Calu3 (cell line): ENCODE measurements at regions not wholly inside any gene's neighbourhood (a gene's known extent, or its start where the extent isn't known, plus 50 kb on each side); places are given as distances from the start of the nearest gene placed in this dataset.

Experiments
- BruUV-seq: library from RNA; stranded (reverse); fragments of 400-500 nt; replicated peaks from 2 replicates; lab custom pipeline; 2021; lab: Mats Ljungman, UMichigan
- CTCF ChIA-PET: fragments of 300-600 bp; sonication (Branson Sonifier 250); formaldehyde crosslinking; loops from one replicate; lab custom pipeline; 2022; ENCODE audit warnings: antibody characterized with exemption; lab: Charles Lee
- DNase-seq: peaks from one replicate; pipeline ENCODE4 v3.0.0; 2022
- H3K27ac Mint-ChIP-seq: one replicate; pipeline ENCODE4 v1.8.0; 2022; ENCODE audit warnings: mixed read lengths; ENCODE audit not compliant: unreplicated experiment
- H3K27me3 Mint-ChIP-seq: one replicate; pipeline ENCODE4 v1.8.0; 2022; ENCODE audit warnings: mixed read lengths; ENCODE audit not compliant: unreplicated experiment
- H3K36me3 Mint-ChIP-seq: one replicate; pipeline ENCODE4 v1.8.0; 2022; ENCODE audit warnings: mild to moderate bottlenecking, moderate library complexity, mixed read lengths; ENCODE audit not compliant: insufficient read depth, unreplicated experiment
- H3K4me1 Mint-ChIP-seq: one replicate; pipeline ENCODE4 v1.8.0; 2022; ENCODE audit warnings: mild to moderate bottlenecking, low read depth, mixed read lengths; ENCODE audit not compliant: unreplicated experiment
- H3K4me3 Mint-ChIP-seq: one replicate; pipeline ENCODE4 v1.8.0; 2022; ENCODE audit warnings: mild to moderate bottlenecking, low read depth, moderate library complexity, mixed read lengths; ENCODE audit not compliant: unreplicated experiment
- H3K9me3 Mint-ChIP-seq: one replicate; pipeline ENCODE4 v1.8.0; 2022; ENCODE audit warnings: low read depth, mixed read lengths; ENCODE audit not compliant: unreplicated experiment
- intact Hi-C: fragments of 100-400 bp; cut with micrococcal nuclease; formaldehyde crosslinking; loops from one replicate; pipeline ENCODE4 v1.10.0; 2022; ENCODE audit not compliant: unreplicated experiment
- TF ChIP-seq, protein P1 (sequence below): fragments of 200-600 bp; IDR thresholded peaks from one replicate; pipeline ENCODE4 v1.8.0; 2022; ENCODE audit warnings: antibody characterized with exemption; ENCODE audit not compliant: unreplicated experiment

- Mint-ChIP-seq H3K27ac (no peak overlapping the region), H3K27me3 (no peaks in the 10 kb centered on the region), H3K36me3 (no peaks in the 10 kb centered on the region), H3K4me3 (no peak overlapping the region), H3K4me1 (no peaks in the 10 kb centered on the region), H3K9me3 (no peaks in the 10 kb centered on the region)
- CTCF ChIA-PET = interaction anchor here (1.6 kb wide), 1 partner anchor 12 kb away, joined by 5 read pairs; no protein-coding TSS in a partner anchor
- no peak for DNase-seq
- TF ChIP-seq, protein P1, sequence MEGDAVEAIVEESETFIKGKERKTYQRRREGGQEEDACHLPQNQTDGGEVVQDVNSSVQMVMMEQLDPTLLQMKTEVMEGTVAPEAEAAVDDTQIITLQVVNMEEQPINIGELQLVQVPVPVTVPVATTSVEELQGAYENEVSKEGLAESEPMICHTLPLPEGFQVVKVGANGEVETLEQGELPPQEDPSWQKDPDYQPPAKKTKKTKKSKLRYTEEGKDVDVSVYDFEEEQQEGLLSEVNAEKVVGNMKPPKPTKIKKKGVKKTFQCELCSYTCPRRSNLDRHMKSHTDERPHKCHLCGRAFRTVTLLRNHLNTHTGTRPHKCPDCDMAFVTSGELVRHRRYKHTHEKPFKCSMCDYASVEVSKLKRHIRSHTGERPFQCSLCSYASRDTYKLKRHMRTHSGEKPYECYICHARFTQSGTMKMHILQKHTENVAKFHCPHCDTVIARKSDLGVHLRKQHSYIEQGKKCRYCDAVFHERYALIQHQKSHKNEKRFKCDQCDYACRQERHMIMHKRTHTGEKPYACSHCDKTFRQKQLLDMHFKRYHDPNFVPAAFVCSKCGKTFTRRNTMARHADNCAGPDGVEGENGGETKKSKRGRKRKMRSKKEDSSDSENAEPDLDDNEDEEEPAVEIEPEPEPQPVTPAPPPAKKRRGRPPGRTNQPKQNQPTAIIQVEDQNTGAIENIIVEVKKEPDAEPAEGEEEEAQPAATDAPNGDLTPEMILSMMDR = no peak
- no TSS peak for BruUV-seq
- intact Hi-C loops = no loop called here
Measured at GRCh38 chr14:76974365-76974764, 54.1 kb downstream of the IRF2BPL start.

- Mint-ChIP-seq H3K27me3 (no peaks in the 10 kb centered on the region), H3K4me3 (no peak overlapping the region), H3K4me1 (no peaks in the 10 kb centered on the region), H3K36me3 (no peaks in the 10 kb centered on the region), H3K9me3 (no peaks in the 10 kb centered on the region), H3K27ac (no peak overlapping the region)
- TF ChIP-seq, protein P1 = no peak
- BruUV-seq = no TSS peak
- CTCF ChIA-PET = no interaction called here
- no peak for DNase-seq
- intact Hi-C loops = no loop called here
Measured at GRCh38 chr14:76971549-76971948, 57.0 kb downstream of the IRF2BPL start.

DNA sequence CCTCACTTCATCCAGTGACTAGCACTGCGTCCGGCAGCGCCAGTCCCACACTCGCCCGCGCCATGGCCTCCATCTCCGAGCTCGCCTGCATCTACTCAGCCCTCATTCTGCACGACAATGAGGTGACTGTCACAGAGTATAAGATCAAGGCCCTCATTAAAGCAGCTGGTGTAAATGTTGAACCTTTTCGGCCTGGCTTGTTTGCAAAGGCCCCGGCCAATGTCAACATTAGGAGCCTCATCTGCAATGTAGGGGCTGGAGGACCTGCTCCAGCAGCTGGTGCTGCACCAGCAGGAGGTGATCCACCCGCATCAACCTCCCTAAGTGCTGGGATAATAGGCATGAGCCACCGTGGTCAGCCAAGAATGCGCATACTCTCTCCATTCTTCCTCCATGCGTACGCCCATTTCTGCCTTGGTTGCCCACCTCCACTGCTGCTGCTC lies 59.9 kb downstream of the IRF2BPL start:
- Mint-ChIP-seq H3K9me3 (no peaks in the 10 kb centered on the region), H3K36me3 (peaks cover 4% of the 10 kb centered on the region), H3K4me1 (peaks cover 17% of the 10 kb centered on the region), H3K4me3 (no peak overlapping the region), H3K27ac (no peak overlapping the region), H3K27me3 (no peaks in the 10 kb centered on the region)
- DNase-seq = no peak
- intact Hi-C loops = no loop called here
- BruUV-seq = no TSS peak
- TF ChIP-seq, protein P1 = no peak
- CTCF ChIA-PET = interaction anchor here (0.6 to 1.4 kb wide), 2 partner anchors 23 to 71 kb away, joined by 3 to 5 read pairs; no protein-coding TSS in a partner anchor

- DNase-seq = no peak
- no TSS peak for BruUV-seq
- Mint-ChIP-seq H3K4me1 (peaks cover 25% of the 10 kb centered on the region), H3K27me3 (no peaks in the 10 kb centered on the region), H3K36me3 (peaks cover 4% of the 10 kb centered on the region), H3K27ac (no peak overlapping the region), H3K9me3 (no peaks in the 10 kb centered on the region), H3K4me3 (no peak overlapping the region)
- intact Hi-C loops = no loop called here
- TF ChIP-seq, protein P1 = no peak
- CTCF ChIA-PET = interaction anchor here (0.6 to 1.4 kb wide), 2 partner anchors 72 to 83 kb away, joined by 4 to 5 read pairs; no protein-coding TSS in a partner anchor
Measured at GRCh38 chr14:76967788-76968187, 60.7 kb downstream of the IRF2BPL start.
